ENCODE measurements at regions not wholly inside any gene's neighbourhood (a gene's known extent, or its start where the extent isn't known, plus 50 kb on each side); places are given as distances from the start of the nearest gene placed in this dataset.
"Not testable (repeated sequence)": the region's sequence is repeated elsewhere in the genome, so short reads cannot be mapped to it uniquely, and the experiment has no call there.

DNA sequence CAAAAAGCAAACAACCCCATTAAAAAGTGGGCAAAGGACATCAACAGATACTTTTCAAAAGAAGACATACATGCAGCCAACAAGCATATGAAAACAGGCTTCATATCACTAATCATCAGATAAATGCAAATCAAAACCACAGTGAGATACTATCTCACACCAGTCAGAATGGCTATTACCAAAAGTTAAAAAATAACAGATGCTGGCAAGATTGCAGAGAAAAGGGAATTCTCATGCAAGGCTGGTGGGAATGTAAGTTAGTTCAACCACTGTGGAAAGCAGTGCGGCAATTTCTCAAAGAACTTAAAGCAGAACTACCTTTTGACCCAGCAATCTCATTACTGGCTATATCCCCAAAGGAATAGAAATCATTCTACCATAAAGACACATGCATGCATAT, 260.8 kb downstream of the C11orf87 start:
- TF ChIP-seq POLR2A, POLR2AphosphoS5, TAF1 (IDR thresholded peaks at IDR 0.05; ENCODE audit: low read depth, low read length): not testable (repeated sequence)
